OCI-LY1 (cell line): ENCODE measurements at regions not wholly inside any gene's neighbourhood (a gene's known extent, or its start where the extent isn't known, plus 50 kb on each side); places are given as distances from the start of the nearest gene placed in this dataset.

Experiments used
- H2AFZ ChIP-seq: fragments of 200-600 bp; sonication (generic), shearing (Covaris generic); 2 replicates; pipeline ENCODE4 v1.6.0; 2014; ENCODE audit warnings: antibody characterized with exemption, mild to moderate bottlenecking, low read length
- H3F3A ChIP-seq: fragments of 200-600 bp; sonication (generic), shearing (Covaris generic); 2 replicates; pipeline ENCODE4 v1.6.0; 2014; ENCODE audit warnings: mild to moderate bottlenecking, antibody characterized with exemption, low read length, moderate library complexity; ENCODE audit not compliant: insufficient read depth
- H3K27ac ChIP-seq: fragments of 200-600 bp; sonication (generic); 2 replicates; pipeline ENCODE4 v1.5.1; 2014; ENCODE audit warnings: low read length, mixed run types, mild to moderate bottlenecking, low read depth; ENCODE audit not compliant: poor library complexity, severe bottlenecking
- H3K27me3 ChIP-seq: fragments of 200-600 bp; sonication (generic); 2 replicates; pipeline ENCODE4 v1.6.0; 2014; ENCODE audit warnings: antibody characterized with exemption, mild to moderate bottlenecking, low read length, moderate library complexity; ENCODE audit not compliant: insufficient read depth
- H3K36me3 ChIP-seq: fragments of 200-600 bp; sonication (generic); 2 replicates; pipeline ENCODE4 v1.6.1; 2014; ENCODE audit warnings: mild to moderate bottlenecking, antibody characterized with exemption, low read length, moderate library complexity, mixed read lengths; ENCODE audit not compliant: insufficient read depth
- H3K4me1 ChIP-seq: fragments of 200-600 bp; sonication (generic); 2 replicates; pipeline ENCODE4 v1.5.1; 2014; ENCODE audit warnings: mild to moderate bottlenecking, low read length, moderate library complexity; ENCODE audit not compliant: insufficient read depth, severe bottlenecking
- H3K4me2 ChIP-seq: fragments of 200-600 bp; sonication (generic), shearing (Covaris generic); 2 replicates; pipeline ENCODE4 v1.6.1; 2014; ENCODE audit warnings: low read length
- H3K4me3 ChIP-seq: fragments of 200-600 bp; sonication (generic); 2 replicates; pipeline ENCODE4 v1.5.1; 2014; ENCODE audit warnings: low read length, low read depth, mild to moderate bottlenecking, mixed read lengths; ENCODE audit not compliant: poor library complexity, severe bottlenecking
- H3K79me2 ChIP-seq: fragments of 200-600 bp; shearing (Covaris generic); 2 replicates; pipeline ENCODE4 v1.6.1; 2016; ENCODE audit warnings: mixed run types, low read length, mixed read lengths; ENCODE audit not compliant: insufficient read depth
- H3K9ac ChIP-seq: fragments of 200-600 bp; sonication (generic), shearing (Covaris generic); 2 replicates; pipeline ENCODE4 v1.6.1; 2014; ENCODE audit warnings: mild to moderate bottlenecking, low read length, mixed read lengths
- H3K9me2 ChIP-seq: fragments of 200-600 bp; sonication (generic), shearing (Covaris generic); 2 replicates; pipeline ENCODE4 v1.6.1; 2014; ENCODE audit warnings: low read depth, mild to moderate bottlenecking, low read length, mixed read lengths
- H3K9me3 ChIP-seq: fragments of 200-600 bp; shearing (Covaris generic); 2 replicates; pipeline ENCODE4 v1.6.1; 2014; ENCODE audit warnings: low read length, mixed read lengths
- H4K20me1 ChIP-seq: fragments of 200-600 bp; sonication (generic), shearing (Covaris generic); 2 replicates; pipeline ENCODE4 v1.6.0; 2016; ENCODE audit warnings: mild to moderate bottlenecking, low read length; ENCODE audit not compliant: insufficient read depth
- EZH2 ChIP-seq: fragments of 200-600 bp; sonication (generic), shearing (Covaris generic); IDR thresholded peaks from 2 replicates; pipeline ENCODE4 v1.8.0; 2017; ENCODE audit warnings: borderline replicate concordance, mixed run types, mild to moderate bottlenecking, antibody characterized with exemption, low read length, moderate library complexity, mixed read lengths
- TF ChIP-seq, protein P1 (sequence below): fragments of 200-600 bp; sonication (generic), shearing (Covaris generic); IDR thresholded peaks from 2 replicates; pipeline ENCODE4 v1.5.1; 2017; ENCODE audit warnings: mild to moderate bottlenecking, antibody characterized with exemption, low read length, moderate library complexity, mixed read lengths

DNA sequence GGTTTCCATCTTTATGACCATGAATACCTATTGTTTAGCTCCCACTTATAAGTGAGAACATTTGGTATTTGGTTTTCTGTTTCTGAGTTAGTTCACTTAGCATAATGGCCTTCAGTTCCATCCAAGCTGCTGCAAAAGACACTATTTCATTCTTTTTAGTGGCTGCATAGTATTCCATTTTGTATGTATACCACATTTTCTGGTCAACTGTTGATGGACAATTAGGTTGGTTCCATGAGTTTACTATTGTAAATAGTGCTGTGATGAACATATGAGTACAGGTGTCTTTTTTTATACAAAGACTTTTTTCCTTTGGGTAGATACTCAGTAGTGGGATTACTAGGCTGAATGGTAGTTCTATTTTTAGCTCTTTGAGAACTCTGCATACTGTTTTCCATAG lies 87.8 kb upstream of the GOT2 start:
- Histone ChIP-seq H3K4me2 (no peak overlapping the region), H3K36me3 (no peaks in the 10 kb centered on the region), H3K4me1 (no peaks in the 10 kb centered on the region), H2AFZ (no peak overlapping the region), H3K9me2 (no peaks in the 10 kb centered on the region), H4K20me1 (no peaks in the 10 kb centered on the region), H3K9me3 (no peaks in the 10 kb centered on the region), H3K79me2 (no peaks in the 10 kb centered on the region), H3K4me3 (no peak overlapping the region), H3K27ac (no peak overlapping the region), H3F3A (no peaks in the 10 kb centered on the region), H3K9ac (no peak overlapping the region), H3K27me3 (no peaks in the 10 kb centered on the region)
- TF ChIP-seq, protein P1, sequence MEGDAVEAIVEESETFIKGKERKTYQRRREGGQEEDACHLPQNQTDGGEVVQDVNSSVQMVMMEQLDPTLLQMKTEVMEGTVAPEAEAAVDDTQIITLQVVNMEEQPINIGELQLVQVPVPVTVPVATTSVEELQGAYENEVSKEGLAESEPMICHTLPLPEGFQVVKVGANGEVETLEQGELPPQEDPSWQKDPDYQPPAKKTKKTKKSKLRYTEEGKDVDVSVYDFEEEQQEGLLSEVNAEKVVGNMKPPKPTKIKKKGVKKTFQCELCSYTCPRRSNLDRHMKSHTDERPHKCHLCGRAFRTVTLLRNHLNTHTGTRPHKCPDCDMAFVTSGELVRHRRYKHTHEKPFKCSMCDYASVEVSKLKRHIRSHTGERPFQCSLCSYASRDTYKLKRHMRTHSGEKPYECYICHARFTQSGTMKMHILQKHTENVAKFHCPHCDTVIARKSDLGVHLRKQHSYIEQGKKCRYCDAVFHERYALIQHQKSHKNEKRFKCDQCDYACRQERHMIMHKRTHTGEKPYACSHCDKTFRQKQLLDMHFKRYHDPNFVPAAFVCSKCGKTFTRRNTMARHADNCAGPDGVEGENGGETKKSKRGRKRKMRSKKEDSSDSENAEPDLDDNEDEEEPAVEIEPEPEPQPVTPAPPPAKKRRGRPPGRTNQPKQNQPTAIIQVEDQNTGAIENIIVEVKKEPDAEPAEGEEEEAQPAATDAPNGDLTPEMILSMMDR: no peak
- TF ChIP-seq EZH2: no peak

DNA sequence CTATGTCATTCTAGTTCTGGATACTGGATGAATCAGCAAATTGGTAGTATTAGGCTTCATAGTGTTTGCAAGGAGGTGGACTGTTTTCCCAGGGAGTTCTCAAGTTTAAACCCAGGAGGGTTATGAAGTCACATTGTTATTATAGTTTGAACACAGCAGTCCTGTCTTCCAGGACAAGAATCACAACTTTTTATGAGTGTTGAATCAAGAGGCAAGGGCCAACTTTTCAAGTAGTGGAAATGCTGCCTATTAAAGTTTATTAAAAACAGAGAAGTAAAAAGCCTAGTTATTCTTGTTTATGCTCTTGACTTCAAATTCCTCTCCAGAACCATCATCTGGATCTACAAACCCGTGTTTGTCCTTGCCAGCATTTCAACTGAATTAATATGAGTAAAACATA lies 86.3 kb upstream of the GOT2 start:
- Histone ChIP-seq H3K9me2 (no peaks in the 10 kb centered on the region), H3K9me3 (no peaks in the 10 kb centered on the region), H3K79me2 (no peaks in the 10 kb centered on the region), H3K36me3 (no peaks in the 10 kb centered on the region), H4K20me1 (no peaks in the 10 kb centered on the region), H3K4me3 (no peak overlapping the region), H3K4me1 (no peaks in the 10 kb centered on the region), H3K27ac (no peak overlapping the region), H3K9ac (no peak overlapping the region), H3K27me3 (no peaks in the 10 kb centered on the region), H3K4me2 (no peak overlapping the region), H3F3A (no peaks in the 10 kb centered on the region), H2AFZ (no peak overlapping the region)
- TF ChIP-seq, protein P1: no peak
- TF ChIP-seq EZH2: no peak

DNA sequence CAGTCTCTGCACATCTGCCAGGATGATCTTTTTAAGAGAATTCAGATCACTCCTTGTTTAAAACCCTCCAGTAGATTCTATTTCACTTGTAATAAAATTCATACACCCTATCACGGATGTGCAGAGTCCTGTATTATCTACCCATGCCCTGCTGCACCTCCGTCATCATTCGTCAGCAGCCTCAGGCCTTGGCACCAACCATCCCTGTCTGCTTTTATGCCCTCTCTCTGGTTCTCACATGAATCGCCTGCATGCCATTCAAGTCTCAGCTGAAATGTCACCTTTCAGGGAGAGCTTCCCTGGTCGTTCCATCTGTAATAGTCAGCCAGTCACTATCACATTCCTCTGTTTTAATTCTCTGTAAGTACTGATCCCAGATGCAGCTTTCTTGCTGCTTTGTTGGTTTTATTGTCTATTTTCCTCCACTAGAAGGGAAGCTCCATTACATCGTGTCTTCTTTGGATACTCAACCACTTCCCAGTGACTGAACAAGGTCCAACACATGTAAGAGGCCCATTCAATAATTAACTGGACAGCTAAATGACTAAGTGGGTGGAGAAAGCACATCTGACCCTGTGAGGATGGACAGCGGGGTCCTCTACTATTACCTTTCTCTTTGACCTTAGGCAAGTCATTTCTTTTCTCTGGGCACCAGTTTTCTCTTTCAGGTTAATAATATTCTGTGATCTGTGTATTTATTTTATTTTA lies 81.2 kb upstream of the GOT2 start:
- H2AFZ ChIP-seq: no peak overlapping the region
- TF ChIP-seq EZH2: no peak
- TF ChIP-seq, protein P1: no peak
- H3K4me1 ChIP-seq: no peaks in the 10 kb centered on the region

More for the DNA sequence above, 81.2 kb upstream of the GOT2 start:
- H3K4me2 ChIP-seq: no peak overlapping the region
- no peaks in the 10 kb centered on the region for H3K79me2 ChIP-seq
- no peaks in the 10 kb centered on the region for H4K20me1 ChIP-seq
- no peaks in the 10 kb centered on the region for H3K9me3 ChIP-seq
- no peak overlapping the region for H3K4me3 ChIP-seq
- H3K27me3 ChIP-seq: no peaks in the 10 kb centered on the region
- H3K9ac ChIP-seq: no peak overlapping the region
- H3F3A ChIP-seq: no peaks in the 10 kb centered on the region
- H3K27ac ChIP-seq: no peak overlapping the region
- no peaks in the 10 kb centered on the region for H3K9me2 ChIP-seq
- no peaks in the 10 kb centered on the region for H3K36me3 ChIP-seq
